ENCODE measurements at regions not wholly inside any gene's neighbourhood (a gene's known extent, or its start where the extent isn't known, plus 50 kb on each side); places are given as distances from the start of the nearest gene placed in this dataset.

DNA sequence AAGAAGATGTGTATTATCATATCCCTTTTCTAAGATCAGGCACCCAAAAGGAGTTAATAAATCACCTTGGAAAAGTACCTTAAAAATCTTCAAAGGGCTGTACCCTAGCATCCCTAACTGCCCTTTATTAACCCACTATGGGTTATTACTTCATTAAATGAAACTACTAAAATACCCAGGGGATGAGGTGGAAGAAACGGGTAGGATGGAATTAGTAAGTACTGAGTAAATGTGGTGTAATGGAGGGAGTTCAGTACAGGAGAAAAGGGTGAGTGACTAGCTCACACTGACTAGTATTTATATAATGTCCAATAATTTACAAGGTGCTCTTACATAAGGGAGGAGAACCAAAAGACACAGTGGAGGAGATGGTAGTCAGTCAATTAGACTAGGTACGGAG, 51.0 kb upstream of the RASGEF1B start:
- TF ChIP-seq, protein P1, sequence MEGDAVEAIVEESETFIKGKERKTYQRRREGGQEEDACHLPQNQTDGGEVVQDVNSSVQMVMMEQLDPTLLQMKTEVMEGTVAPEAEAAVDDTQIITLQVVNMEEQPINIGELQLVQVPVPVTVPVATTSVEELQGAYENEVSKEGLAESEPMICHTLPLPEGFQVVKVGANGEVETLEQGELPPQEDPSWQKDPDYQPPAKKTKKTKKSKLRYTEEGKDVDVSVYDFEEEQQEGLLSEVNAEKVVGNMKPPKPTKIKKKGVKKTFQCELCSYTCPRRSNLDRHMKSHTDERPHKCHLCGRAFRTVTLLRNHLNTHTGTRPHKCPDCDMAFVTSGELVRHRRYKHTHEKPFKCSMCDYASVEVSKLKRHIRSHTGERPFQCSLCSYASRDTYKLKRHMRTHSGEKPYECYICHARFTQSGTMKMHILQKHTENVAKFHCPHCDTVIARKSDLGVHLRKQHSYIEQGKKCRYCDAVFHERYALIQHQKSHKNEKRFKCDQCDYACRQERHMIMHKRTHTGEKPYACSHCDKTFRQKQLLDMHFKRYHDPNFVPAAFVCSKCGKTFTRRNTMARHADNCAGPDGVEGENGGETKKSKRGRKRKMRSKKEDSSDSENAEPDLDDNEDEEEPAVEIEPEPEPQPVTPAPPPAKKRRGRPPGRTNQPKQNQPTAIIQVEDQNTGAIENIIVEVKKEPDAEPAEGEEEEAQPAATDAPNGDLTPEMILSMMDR (IDR thresholded peaks at IDR 0.05): no peak
- TF ChIP-seq POLR2A (IDR thresholded peaks at IDR 0.05; ENCODE audit: low read depth): no peak
